HG03066 (cell line): ENCODE measurements at regions not wholly inside any gene's neighbourhood (a gene's known extent, or its start where the extent isn't known, plus 50 kb on each side); places are given as distances from the start of the nearest gene placed in this dataset.
"Not testable (repeated sequence)": the region's sequence is repeated elsewhere in the genome, so short reads cannot be mapped to it uniquely, and the experiment has no call there.

ENCODE experiments used
- ATAC-seq: cut with Tn5 transposase; IDR thresholded peaks from one replicate; pipeline ENCODE4 v1.9.1; 2021; ENCODE audit warnings: low read depth; ENCODE audit not compliant: unreplicated experiment

- ATAC-seq = no peak
Measured at GRCh38 chr14:48349689-48350088, 674.3 kb upstream of the MDGA2 start.

DNA sequence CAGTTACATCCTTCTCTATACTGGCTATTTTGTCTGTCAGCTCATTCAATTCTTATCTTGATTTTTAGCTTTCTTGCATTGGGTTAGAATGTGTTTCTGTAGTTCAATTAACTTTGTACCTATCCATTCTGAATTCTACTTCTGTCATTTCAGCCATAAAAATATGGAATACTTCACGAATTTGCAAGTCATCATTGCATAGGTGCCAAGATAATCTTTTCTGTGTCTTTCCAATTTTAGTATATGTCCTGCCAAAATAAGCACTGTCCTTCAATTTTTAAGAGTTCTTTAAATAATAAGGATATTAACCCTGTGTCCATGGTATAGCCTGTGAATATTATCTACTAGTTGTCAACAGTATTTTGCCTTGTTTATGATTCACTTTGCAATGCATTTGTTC is 665.7 kb upstream of the MDGA2 start:
- ATAC-seq = no peak

GRCh38 chr14:48333221-48333920 is 658.0 kb upstream of the MDGA2 start:
- ATAC-seq = no peak

GRCh38 chr14:48331421-48331820 is 656.0 kb upstream of the MDGA2 start:
- ATAC-seq = no peak

DNA sequence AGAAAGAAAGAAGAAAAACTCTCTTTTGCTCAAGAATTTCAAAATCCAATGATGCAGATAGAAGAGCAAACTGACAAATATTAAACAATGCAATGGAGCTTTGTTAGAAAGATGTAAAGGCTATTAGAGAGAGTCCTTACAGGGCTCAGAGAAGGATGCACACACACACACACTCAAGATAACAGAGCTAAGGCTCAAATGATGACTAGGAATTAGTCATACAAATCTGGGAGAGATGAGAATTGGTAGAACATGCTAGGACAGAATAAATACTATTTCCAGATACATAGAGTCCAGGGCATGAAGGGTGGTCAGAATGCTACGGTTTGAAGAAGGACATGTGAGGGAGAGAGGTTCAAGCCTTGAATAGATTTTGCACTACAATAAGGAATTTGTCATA is 650.1 kb upstream of the MDGA2 start:
- ATAC-seq = no peak

- ATAC-seq = no peak
Measured at GRCh38 chr14:48323665-48324064, 648.3 kb upstream of the MDGA2 start.

- ATAC-seq = no peak
Measured at GRCh38 chr14:48319823-48320222, 644.4 kb upstream of the MDGA2 start.

- no peak for ATAC-seq
Measured at GRCh38 chr14:48304729-48305128, 629.3 kb upstream of the MDGA2 start.

DNA sequence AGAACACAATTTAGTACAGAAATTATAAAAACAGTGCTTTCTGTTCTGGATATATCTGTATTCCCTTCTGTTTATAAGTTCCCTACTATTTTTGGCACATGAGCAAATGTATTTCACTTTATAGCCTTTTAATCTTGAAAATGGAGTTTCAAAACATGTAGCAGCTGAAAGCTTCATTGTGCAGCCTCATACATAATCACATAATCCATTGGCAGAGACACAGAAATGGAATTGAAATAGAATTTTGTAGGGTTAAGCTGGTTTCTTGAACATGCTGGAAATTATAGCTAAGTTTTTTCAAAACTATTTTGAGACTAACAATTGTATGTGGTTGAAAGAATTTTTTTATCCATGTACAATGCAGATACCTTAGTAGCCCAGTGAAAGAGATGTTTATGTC is 614.3 kb upstream of the MDGA2 start:
- no peak for ATAC-seq

GRCh38 chr14:48285217-48285616 is 609.8 kb upstream of the MDGA2 start:
- not testable (repeated sequence) for ATAC-seq

- no peak for ATAC-seq
Measured at GRCh38 chr14:48275301-48275700, 599.9 kb upstream of the MDGA2 start.

GRCh38 chr14:48274826-48275225 is 599.4 kb upstream of the MDGA2 start:
- ATAC-seq = no peak

GRCh38 chr14:48267926-48268325 is 592.5 kb upstream of the MDGA2 start:
- ATAC-seq = not testable (repeated sequence)

DNA sequence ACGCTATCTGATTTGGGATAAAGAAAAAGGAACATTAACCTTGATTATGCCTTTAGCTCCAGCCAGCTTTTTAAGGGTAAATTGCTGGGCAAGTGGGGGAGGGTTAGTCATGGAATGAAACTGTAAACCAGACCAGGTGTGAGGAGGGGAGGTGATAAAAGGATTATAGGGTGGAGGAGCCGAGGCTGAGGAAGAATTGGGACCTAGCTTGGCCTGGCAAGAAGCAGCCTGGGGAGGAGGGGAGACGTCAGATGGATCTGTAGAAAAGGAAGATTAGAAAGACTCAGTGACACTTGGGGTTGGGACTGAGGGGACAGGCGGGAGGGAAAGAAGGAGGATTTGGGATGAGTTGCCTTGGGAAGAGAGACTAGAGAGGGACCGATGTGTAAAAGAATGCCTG is 590.8 kb upstream of the MDGA2 start:
- not testable (repeated sequence) for ATAC-seq

DNA sequence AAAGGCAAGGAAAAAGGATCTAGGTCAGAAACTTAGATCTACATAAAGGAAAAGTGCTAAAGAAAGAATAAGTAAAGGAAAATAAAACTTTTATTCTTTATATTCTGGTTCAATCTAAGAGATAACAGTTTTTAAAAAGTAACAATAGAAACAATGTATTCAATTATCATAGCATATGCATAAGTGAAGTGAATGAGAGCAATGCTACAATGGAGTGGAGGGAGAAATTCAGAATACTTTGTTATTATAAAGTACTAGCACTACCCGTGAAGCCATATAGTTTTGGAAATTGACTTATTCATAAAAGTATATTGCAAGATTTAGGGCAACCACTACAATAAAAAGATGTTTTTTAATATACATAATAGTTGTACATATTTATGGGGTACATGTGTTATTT is 586.0 kb upstream of the MDGA2 start:
- no peak for ATAC-seq

DNA sequence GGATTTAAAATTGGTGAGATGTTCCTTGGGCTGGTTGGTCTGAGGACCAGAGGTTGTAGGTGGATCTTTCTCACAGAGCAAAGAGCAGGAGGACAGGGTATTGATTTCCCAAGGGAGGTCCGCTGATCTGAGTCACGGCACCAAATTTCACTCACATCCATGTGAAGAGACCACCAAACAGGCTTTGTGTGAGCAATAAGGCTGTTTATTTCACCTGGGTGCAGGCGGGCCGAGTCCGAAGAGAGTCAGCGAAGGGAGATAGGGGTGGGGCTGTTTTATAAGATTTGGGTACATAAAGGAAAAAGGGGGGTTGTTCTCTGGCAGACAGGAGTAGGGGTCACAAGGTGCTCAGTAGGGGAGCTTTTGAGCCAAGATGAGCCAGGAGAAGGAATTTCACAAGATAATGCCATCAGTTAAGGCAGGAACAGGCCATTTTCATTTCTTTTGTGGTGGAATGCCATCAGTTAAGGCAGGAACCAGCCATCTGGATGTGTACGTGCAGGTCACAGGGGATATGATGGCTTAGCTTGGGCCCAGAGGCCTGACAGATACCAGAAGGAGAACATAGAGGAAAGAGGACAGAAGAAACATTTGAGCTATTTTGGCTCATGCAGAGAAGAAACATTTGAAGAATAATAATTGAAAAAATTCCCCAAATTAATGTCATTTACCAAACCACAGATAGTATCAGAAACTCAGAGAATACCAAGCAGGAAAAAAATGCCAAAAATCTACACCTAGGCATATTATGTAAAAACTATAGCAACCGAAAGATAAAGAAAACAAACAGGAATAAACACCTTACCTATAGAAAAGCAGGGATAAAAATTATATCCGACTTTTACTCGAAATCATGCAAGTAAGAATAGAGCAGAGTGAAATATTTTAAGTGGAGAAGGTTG is 585.2 kb upstream of the MDGA2 start:
- ATAC-seq = not testable (repeated sequence)

- not testable (repeated sequence) for ATAC-seq
Measured at GRCh38 chr14:48259876-48260275, 584.5 kb upstream of the MDGA2 start.

DNA sequence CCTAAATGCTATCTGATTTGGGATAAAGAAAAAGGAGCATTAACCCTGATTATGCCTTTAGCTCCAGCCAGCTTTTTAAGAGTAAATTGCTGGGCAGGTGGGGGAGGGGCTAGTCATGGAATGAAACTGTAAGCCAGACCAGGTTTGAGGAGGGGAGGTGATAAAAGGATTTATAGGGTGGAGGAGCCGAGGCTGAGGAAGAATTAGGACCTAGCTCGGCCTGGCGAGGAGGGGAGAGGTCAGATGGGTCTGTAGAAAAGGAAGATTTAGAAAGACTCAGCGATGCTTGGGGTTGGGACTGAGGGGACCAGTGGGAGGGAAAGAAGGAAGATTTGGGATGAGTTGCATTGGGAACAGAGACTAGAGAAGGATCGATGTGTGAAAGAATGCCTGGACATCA is 583.8 kb upstream of the MDGA2 start:
- ATAC-seq = not testable (repeated sequence)

GRCh38 chr14:48258703-48259102 is 583.3 kb upstream of the MDGA2 start:
- not testable (repeated sequence) for ATAC-seq

DNA sequence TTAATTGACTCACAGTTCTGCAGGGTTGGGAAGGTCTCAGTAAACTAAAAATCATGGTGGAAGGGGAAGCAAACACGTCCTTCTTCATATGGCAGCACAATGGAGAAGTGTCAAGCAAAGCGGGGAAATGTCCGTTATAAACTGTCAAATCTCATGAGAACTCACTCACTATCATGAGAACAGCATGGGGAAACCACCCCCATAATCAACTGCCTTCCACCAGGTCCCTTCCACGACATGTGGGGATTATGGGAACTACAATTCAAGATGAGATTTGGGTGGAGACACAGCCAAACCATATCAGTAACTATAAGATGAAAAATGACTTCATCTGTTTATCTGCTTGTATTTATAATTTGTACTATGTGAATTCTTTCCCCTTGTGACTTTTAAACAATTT is 577.6 kb upstream of the MDGA2 start:
- ATAC-seq = no peak

DNA sequence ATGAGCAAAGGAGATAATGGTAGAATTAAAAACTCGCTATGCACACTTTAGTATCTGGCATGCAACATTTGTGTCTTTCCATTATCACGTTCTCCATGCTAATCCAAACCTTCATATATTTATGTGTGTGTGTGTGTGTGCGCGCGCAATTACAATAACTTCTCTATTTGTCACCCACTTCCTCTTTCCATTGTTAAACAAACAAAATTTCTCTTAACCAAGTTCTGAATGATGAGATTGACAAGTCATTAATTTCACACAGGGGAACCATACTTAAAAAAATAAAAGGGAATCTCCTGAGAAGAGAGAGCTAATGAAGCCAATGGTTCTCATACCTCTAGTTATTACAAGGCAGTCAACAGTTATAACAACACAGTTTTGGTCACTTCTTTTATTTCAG is 575.9 kb upstream of the MDGA2 start:
- no peak for ATAC-seq

DNA sequence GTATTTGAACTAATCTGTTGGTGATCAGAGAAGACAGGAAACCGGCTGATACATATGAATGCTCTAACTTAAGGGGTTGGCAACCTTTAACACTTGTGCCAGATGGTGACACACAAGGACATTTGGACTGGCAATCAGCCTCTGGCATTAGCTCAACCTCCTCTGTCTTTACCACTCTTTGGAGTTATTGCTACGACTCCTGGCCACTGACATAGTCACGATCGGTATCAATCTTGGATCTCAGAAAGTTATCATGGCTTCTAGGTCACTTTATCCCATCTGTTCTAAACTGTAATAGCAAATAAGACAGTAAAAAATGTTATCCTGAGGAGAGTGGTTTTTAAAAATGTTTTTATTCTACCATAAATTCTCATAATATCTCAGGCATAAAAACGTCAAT is 575.2 kb upstream of the MDGA2 start:
- ATAC-seq = no peak
